GM12873 (cell line): ENCODE measurements at regions not wholly inside any gene's neighbourhood (a gene's known extent, or its start where the extent isn't known, plus 50 kb on each side); places are given as distances from the start of the nearest gene placed in this dataset.
A peak's percentile ranks its signal among the peaks of the same experiment; 100 is the strongest.

ENCODE experiments used
- CTCF ChIP-seq: IDR thresholded peaks from 2 replicates; pipeline ENCODE4 v1.5.1; 2012; ENCODE audit warnings: low read depth, mild to moderate bottlenecking, moderate library complexity, low read length, control low read depth; ENCODE audit not compliant: insufficient read depth; ENCODE audit errors: missing control alignments

- TF ChIP-seq CTCF, result no peak
Measured at GRCh38 chr10:52481986-52482555, 168.0 kb downstream of the DKK1 start.

GRCh38 chr10:52483587-52483986, 169.5 kb downstream of the DKK1 start:
- no peak for TF ChIP-seq CTCF

- TF ChIP-seq CTCF, result no peak
Measured at GRCh38 chr10:52484206-52485065, 170.4 kb downstream of the DKK1 start.

- TF ChIP-seq CTCF, result no peak
Measured at GRCh38 chr10:52485462-52485861, 171.4 kb downstream of the DKK1 start.

GRCh38 chr10:52486840-52487611, 172.9 kb downstream of the DKK1 start:
- no peak for TF ChIP-seq CTCF

- TF ChIP-seq CTCF, result peak; percentile 27
Measured at GRCh38 chr10:52488606-52489485, 174.8 kb downstream of the DKK1 start.
